ENCODE measurements at regions not wholly inside any gene's neighbourhood (a gene's known extent, or its start where the extent isn't known, plus 50 kb on each side); places are given as distances from the start of the nearest gene placed in this dataset.

- peak; percentile 36 for DNase-seq
These were observed 1651.8 kb downstream of the MAT2B start for GRCh38 chr5:165157219-165157618.

DNA sequence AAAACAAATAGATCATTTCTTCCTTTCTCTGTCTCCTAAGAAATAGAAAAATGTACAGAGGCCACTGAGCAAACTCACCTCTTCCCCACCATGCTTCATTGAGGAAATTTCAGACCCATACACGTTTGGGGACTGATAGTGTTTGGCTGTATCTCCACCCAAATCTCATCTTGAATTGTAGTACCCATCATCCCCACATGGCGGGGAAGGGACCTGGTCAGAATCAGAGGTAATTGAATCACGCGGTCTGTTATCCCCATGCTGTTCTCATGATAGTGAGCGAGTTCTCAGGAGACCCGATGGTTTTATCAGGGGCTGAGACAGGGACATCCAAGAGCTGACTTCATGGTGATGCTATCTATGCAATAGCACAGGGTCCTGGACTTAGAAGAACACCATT lies 1655.8 kb downstream of the MAT2B start:
- no peak for DNase-seq

GRCh38 chr5:165163861-165164260 lies 1658.4 kb downstream of the MAT2B start:
- no peak for DNase-seq

- DNase-seq, result no peak
These were observed 1668.2 kb downstream of the MAT2B start for GRCh38 chr5:165173651-165174050.

DNA sequence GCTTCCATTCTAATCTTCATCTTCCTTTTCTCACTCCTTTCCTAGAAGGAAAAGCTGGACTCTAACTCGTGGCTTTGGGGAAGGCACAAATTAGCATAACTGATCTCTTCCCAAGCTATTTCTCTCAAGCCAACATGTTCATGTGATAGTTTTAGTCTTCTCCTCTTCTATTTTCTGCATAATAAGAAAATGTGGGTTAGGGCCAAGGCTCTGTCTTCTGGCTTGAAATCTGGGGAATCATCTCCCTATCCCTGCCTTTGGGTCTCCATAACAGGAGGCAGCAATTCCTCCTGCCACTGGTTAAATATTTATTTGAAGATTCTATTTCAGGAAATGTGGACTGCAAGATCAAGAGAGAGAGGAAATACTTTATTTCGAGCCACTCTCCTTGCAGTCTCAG lies 1669.6 kb downstream of the MAT2B start:
- no peak for DNase-seq

DNA sequence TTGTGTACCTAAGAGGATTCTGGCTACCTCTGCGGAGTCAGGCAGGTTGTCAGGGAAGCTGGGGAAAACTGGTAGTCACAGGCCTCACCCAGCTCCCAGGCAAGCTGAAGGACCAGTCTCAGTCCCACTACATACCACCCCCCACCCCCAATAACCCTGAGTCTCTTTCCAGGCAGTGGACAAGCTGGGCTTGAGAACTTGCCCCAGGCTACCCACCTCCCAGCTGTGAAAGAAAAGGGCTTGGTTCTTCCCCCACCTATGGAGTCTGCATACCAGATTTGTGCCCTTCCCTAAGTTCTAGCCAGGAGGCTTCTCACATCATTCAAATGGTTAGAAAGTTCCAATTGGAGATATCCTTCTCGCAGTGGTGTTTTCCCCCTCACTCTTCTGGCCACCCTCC lies 1678.8 kb downstream of the MAT2B start:
- no peak for DNase-seq

GRCh38 chr5:165185716-165186115 lies 1680.3 kb downstream of the MAT2B start:
- DNase-seq, result no peak

GRCh38 chr5:165187815-165188214 lies 1682.4 kb downstream of the MAT2B start:
- DNase-seq, result no peak

GRCh38 chr5:165188556-165189175 lies 1683.2 kb downstream of the MAT2B start:
- DNase-seq, result no peak

- no peak for DNase-seq
These were observed 1691.5 kb downstream of the MAT2B start for GRCh38 chr5:165196961-165197360.

DNA sequence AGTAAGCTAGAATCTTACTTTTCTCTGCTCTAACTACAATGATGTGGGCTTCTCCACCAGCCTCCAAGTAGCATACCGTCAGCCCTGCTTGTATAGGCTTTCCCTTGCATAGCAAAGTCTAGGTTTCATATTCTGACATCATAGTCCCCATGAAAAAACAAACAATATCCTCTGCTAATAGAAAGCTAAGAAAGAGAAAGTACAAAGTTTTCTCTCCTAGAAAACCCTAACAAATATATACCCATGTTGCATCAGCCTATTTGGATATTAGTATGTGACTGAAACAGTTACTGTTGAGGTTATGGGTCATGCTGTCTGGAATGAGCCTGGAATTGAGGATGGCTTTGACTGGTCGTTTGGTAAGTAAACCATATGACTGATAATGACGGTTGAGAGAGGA lies 1696.0 kb downstream of the MAT2B start:
- no peak for DNase-seq

DNA sequence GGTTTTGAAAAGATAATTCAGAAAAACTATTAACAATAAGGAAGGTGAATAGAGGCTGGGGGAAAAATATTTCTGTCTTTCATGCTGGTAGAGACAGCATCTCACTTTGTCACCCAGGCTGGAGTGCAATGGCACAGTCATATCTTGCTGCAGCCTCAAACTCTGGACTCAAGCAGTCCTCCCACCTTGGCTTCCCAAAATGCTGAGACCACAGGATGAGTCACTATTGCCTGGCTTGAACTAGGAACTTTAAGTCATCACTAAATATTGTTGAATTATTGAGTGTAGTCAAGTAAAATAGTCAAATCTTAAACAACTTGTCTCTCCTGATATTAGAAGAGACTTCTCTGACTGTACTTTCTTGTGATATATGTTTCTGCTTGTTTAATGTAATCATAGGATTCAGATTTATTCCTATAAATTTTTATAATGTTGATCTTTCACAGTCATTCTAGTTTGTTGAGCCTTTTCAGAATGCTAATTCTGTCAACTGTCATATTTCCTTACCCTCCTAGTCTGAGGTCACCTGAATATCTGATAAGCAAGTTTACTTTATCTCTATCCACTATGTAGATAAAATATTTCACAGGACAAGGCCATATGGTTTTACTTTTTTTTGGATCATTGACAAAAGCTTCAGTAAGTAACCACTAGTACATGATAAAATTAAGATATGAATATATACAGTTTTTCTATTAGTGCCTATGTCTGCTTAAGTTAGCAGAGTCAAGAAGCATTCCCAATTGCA lies 1696.5 kb downstream of the MAT2B start:
- no peak for DNase-seq

- DNase-seq, result no peak
These were observed 1697.1 kb downstream of the MAT2B start for GRCh38 chr5:165202519-165202910.

DNA sequence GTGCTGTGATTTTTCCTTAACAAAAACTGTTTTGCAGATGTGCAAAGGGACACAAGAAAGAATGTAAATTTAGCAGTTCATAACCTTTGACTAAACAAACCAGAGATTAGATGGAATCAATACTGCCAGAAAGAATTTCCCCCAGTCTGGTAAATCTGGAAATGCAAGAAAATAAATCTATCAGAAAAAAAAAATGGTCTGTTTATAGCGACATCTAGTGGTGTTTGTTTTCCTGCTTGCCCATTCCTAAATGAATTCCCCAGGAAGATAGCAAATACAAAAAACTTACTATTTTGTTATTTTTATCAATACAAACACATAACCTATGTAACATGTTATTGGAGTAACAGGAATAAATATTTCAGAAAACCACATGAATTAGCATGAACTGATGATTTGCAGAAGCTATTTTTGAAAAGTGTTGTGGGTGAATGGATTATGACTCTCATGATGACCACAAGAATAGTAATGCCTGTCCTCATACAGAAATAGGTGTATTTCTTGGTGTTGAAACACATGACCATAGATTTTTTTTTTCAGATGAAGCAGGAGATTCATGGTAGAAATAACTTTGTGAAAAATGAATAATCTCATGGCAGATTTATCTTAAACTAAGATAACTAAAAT lies 1703.8 kb downstream of the MAT2B start:
- peak; percentile 40 for DNase-seq

- DNase-seq, result no peak
These were observed 1719.1 kb downstream of the MAT2B start for GRCh38 chr5:165224366-165225045.

DNA sequence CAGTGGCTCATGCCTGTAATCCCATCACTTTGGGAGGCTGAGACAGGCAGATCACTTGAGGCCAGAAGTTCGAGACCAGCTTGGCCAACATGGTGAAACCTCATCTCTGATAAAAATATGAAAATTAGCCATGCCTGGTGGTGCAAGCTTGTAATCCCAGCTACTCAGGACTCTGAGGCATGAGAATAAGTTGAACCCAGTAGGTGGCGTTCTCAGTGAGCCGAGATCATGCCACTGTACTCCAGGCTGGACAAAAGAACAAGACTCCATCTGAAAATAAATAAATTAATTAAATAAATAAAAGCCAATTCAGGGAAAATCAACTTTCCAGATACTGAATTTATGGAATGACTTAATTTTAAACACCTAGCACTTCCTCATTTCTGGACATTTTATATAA lies 1722.1 kb downstream of the MAT2B start:
- DNase-seq, result no peak

DNA sequence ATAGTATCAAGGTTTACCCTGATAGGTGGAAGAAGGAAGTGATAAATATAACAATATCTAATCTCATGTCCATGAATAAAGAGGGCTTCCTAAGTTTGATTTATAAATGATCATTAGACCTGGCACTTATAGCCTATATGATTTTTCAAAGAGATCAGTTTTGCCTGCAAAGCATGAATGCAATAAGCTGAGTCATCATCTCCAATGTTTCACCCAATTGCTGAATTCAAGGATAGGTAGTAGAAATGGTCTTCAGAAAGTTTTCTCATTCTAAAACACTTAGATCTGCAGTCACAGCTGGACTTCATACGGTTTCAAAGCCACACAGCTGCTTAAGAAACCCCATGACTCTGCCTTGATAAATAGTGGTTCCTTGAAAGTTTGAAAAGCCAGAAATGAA lies 1722.8 kb downstream of the MAT2B start:
- no peak for DNase-seq

GRCh38 chr5:165231821-165232508 lies 1726.5 kb downstream of the MAT2B start:
- no peak for DNase-seq

GRCh38 chr5:165232509-165233028 lies 1727.2 kb downstream of the MAT2B start:
- DNase-seq, result no peak

DNA sequence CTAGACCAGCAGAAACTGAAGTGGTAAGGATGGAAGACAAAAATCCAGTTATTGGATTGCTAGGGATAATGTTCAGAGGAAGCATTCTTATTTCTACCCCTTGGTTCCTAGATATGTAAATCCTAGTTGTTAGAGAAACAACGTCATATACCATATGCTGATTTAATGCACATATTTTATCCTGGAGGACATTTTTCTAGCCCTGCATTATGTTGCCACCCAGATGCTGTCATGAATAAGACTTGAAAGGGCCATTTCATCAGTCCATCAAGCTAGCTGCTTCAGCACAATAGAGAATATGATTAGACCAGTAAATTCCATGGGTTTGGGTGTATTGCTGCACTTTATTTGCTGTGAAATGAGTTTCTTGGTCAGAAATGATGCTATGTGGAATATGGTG lies 1736.4 kb downstream of the MAT2B start:
- no peak for DNase-seq

- no peak for DNase-seq
These were observed 1737.2 kb downstream of the MAT2B start for GRCh38 chr5:165242646-165243045.

- no peak for DNase-seq
These were observed 1739.0 kb downstream of the MAT2B start for GRCh38 chr5:165244407-165244806.

DNA sequence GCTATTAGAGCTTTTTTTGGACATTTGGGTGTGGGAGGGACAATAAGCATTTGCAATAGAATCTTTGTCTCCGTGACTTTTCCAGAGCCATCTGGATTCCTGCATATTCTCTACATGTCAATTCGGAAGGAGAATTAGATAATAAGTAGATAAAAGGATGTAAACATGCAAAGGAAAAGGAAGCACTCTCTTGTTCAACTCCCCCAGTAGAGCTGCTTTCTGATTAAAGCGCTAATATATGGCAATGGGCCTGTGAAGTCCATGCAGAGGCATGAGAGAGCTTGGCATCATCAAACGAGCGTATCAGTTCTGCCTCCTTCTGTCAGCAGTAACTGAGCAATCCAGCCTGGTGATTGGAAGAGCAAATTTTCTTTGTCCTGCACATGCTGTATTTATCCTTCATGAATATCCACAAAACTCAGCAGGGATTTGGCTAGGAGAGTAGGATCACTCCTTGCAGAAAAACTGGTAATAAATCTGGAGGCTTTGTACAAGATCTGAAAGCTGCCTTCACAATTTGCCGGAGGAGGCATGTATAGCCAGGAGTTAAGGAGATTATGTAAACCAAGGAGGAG lies 1752.9 kb downstream of the MAT2B start:
- DNase-seq, result peak; percentile 66
